Activated gamma-delta T cell treated with anti-CD3 and anti-CD28 coated beads, Interleukin-2, amount 50 U/mL, for 16 hours (primary cell): ENCODE measurements at regions not wholly inside any gene's neighbourhood (a gene's known extent, or its start where the extent isn't known, plus 50 kb on each side); places are given as distances from the start of the nearest gene placed in this dataset.

Source experiments
- DNase-seq: peaks from one replicate; pipeline ENCODE4 v3.0.0-alpha.2; 2020; ENCODE audit warnings: low read depth

- no peak for DNase-seq
Measured at GRCh38 chr6:21648475-21649050, 55.0 kb downstream of the SOX4 start.

GRCh38 chr6:21653323-21653722, 59.8 kb downstream of the SOX4 start:
- DNase-seq: no peak

- no peak for DNase-seq
Measured at GRCh38 chr6:21653905-21654304, 60.4 kb downstream of the SOX4 start.

DNA sequence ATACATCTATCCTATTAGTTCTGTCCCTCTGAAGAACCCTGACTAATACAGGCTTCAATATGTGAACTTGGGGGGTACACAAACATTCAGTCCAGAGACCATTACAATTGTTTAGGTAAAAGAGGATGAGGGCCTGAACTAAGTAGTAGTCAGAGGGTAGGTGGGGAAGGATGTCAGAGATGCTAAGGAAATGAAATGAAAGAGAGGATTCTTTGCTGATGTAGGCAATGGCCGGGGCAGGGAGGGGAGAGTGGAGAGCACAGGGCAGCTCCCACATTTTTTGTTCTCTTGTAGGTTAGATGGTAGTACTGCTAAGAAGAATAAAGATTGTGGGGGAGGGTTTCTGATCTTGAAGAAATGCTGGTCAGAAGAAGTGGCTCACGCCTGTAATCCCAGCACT, 60.8 kb downstream of the SOX4 start:
- DNase-seq: no peak

GRCh38 chr6:21663966-21664313, 70.4 kb downstream of the SOX4 start:
- no peak for DNase-seq

DNA sequence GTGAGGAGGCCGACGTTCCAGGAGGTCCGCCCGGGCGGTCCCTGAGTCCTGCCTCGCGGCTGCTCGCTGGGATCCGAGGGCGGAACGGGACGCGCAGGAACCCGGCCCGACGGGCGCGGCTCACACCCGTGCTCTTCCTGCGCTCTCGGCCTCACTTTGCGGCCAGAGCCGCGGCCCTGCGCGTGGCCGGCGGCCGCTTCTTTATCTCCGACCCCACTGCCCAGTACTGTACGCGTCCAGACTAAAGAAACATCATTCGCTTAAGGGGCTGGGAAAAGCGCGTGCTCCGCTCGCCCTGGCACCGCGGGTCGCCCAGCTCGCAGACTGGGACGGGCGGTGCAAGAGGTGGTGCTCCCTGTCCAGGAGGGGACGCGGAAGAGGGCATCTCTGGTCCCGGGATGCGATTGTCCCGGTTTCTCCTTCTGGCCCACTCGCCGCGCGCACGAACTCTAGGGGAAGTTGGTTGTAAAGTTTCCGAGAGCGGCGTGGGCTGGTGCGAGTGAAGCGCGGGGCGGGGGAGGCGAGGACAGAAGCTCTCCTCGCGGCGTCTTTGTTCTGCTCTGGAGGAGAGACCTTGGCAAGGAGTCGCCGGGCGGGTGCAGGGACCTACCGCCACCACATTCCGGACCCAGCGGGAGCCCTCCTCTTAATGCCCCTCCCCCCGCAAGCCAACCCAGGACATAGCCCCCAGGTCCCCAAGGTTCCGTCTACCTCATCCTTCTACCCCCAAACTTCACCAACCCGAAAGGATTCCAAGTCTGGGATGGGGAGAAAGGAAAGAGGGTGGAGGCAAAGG, 71.0 kb downstream of the SOX4 start:
- no peak for DNase-seq

GRCh38 chr6:21665110-21665391, 71.5 kb downstream of the SOX4 start:
- no peak for DNase-seq

DNA sequence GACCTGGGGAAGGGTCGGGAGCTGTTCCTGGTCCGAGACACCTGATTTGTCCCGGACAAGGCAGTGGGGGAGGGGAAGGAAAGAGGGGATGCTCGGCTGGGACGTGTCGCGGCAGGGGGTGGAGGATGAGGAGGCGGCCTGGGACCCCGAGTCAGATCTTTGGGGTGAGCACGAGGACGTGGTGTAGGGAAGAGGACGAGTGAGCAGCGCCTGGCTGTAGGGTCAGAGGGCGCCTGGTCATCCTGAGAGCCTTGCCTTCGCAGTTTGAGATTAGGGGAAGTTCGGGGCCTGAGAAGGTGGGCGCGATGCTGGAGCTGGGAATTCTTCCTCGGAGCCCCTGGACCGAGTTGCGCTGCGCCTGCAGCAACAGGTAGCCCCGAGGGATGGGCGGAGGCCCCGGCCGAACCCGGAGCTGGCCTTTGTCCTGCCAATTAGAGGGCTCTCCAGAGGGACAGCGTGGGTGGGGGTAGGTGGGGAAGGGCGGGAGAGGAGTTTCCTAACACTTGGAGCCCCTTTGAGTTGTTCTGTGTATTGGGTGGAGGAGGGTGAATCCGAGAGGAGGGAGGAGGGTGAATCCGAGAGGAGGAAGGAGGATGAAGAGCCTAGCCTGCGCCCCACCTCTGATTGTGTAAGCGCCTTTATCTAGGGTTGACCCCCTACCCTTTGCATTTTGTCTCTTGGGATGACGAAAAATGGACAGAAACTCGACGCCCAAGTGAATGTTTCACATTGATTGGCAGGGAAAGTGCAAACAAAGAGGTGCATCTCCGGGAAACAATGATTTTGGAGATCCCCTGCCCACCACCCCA, 72.0 kb downstream of the SOX4 start:
- no peak for DNase-seq

- no peak for DNase-seq
Measured at GRCh38 chr6:21666201-21666691, 72.7 kb downstream of the SOX4 start.

DNA sequence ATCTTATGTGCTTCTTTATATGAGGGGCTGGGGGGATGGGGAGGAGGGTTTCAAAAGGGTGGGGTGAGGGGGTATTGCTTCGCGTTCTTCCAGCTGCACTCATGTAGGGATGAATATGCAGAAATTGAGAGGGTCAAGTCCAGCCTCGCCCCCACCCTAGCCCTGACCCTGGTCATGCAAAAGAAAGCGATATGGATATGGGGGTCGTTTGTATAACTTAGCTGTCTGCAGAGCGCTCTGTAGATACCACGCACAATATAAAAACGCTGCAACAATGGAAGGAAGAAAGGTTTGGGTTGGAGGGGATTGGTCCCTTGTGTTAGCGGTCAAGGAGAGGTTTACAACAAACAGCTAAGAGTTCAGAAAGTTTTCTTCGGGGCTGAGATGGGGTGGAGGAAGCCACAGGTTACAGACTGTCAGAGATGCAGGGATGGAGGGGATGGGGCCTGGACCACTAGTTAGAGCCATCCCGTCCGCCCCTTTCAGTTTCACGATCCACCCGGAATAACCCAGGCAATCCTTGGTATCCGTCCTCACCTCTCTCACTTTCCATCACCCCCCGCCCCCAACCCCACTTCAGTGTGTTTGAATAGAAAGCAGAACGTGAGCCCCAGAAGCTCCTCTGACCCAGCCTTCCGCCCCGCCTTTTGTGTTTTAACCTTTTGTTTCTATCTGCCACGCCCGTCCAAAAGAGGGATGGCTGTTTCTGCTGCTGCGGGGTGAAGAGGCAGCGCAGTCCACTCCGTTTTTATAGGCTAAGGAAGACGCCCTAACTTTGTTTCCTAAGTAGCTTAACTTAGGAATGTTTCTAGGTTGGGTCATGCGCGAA, 73.5 kb downstream of the SOX4 start:
- DNase-seq: no peak

DNA sequence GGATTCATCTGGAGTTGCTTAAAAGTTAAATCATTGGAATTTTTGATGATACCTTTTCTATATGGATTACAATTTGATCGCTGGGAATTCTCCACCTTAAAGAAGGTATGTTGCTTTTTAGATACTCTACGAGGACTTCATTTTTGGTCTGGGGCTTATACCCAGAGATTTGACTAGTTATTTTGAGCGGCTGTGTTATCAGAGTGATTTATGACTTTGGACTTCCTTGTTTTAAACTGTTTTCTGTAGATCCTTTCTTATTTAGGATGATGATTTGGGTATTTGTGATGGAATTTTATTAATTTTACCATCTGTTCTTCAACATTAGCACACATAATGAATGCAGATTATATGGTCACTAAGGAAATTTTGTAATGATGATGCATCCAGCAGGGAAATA, 75.2 kb downstream of the SOX4 start:
- DNase-seq: no peak

GRCh38 chr6:21676769-21677168, 83.2 kb downstream of the SOX4 start:
- DNase-seq: no peak

GRCh38 chr6:21678990-21679389, 85.4 kb downstream of the SOX4 start:
- no peak for DNase-seq

GRCh38 chr6:21679761-21680265, 86.3 kb downstream of the SOX4 start:
- no peak for DNase-seq

- DNase-seq: no peak
Measured at GRCh38 chr6:21680611-21681010, 87.1 kb downstream of the SOX4 start.

GRCh38 chr6:21690489-21690888, 96.9 kb downstream of the SOX4 start:
- DNase-seq: no peak

- no peak for DNase-seq
Measured at GRCh38 chr6:21691685-21692346, 98.3 kb downstream of the SOX4 start.

DNA sequence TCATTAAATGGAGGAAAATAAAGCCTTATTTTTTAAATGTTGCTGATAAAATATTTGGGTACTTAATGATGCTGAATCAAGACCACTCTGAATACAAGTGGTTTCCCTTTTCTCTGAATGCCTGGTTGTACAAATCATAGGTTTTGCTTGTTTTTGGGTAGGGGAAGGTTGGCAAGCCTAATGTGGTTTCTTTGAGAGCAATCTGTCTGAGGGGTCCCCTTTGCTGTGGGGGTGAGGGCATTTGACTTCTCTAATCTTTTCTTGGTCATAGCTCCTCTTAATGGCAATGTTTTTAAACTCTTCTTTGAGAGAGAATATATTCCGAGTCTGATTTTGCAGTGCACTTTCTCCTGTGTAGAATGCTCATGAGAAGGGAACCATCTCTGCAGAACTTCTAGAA, 99.2 kb downstream of the SOX4 start:
- no peak for DNase-seq

- DNase-seq: no peak
Measured at GRCh38 chr6:21694168-21694567, 100.6 kb downstream of the SOX4 start.

- no peak for DNase-seq
Measured at GRCh38 chr6:21707524-21708319, 114.2 kb downstream of the SOX4 start.

GRCh38 chr6:21708320-21708580, 114.7 kb downstream of the SOX4 start:
- no peak for DNase-seq
